Eye (tissue), 1 donor: ENCODE measurements at regions not wholly inside any gene's neighbourhood (a gene's known extent, or its start where the extent isn't known, plus 50 kb on each side); places are given as distances from the start of the nearest gene placed in this dataset.
A peak's percentile ranks its signal among the peaks of the same experiment; 100 is the strongest.

ENCODE experiments used
- DNase-seq: peaks from one replicate; pipeline ENCODE4 v3.0.0-alpha.2; 2015

GRCh38 chr13:50400035-50400726 lies 384.9 kb downstream of the KCNRG start:
- DNase-seq: no peak

- DNase-seq: peak; percentile 69
Observed at GRCh38 chr13:50401049-50401505, 385.8 kb downstream of the KCNRG start.

DNA sequence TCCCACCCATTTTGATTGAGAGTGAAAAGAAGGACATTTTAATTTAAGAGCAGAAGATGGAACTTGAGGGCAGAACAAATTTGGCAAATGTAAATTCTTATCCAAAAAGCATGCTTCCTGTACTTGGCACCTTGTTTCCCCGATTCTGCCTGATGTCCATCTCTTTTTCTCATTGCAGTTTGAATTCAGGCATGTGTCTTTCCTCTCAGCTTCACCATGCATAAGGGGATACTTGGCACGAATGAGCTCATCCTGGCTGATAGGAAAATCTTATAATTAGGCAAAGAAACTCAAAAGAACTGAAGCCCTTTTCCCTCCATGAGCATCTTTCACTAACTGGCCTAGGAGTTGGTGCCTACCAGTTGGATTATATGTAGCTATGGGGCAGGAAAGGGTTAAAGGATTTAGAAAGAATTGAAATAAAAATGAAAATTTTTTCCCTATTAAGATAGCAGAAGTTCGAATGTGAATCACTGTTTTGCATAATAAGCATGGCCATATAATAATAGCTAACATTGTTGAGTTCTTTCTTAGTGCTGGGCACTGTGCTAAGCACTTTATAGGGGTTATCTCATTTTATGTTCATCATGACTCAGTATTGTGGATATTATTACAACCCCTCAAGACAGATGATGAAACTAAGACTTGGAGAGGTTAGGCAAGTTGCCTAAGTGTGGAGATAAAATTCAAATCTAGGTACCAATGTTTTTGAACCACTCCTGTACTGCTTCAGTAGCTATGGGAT lies 386.6 kb downstream of the KCNRG start:
- DNase-seq: no peak

GRCh38 chr13:50403311-50403710 lies 388.1 kb downstream of the KCNRG start:
- no peak for DNase-seq

GRCh38 chr13:50404116-50404515 lies 388.9 kb downstream of the KCNRG start:
- DNase-seq: no peak

- DNase-seq: no peak
Observed at GRCh38 chr13:50404769-50405168, 389.5 kb downstream of the KCNRG start.

GRCh38 chr13:50406831-50407230 lies 391.6 kb downstream of the KCNRG start:
- no peak for DNase-seq

DNA sequence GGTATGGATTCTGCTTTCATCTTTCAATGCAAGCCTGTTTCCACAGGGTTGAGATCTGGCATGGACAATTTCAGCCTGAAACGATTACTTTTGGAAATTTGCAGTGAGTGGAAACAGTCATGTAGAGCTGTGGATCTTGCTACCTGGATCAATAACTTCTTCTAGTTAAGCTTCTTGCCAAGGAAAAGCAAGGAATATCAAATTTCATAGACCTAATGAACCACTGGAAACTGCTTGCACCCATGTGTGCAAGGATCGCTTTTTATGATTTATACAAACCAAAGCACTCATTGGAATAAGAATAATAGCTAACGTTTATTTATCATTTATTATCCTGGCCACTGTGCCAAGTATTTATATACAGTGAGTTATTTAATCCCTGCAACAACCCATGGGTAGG lies 392.8 kb downstream of the KCNRG start:
- DNase-seq: no peak

DNA sequence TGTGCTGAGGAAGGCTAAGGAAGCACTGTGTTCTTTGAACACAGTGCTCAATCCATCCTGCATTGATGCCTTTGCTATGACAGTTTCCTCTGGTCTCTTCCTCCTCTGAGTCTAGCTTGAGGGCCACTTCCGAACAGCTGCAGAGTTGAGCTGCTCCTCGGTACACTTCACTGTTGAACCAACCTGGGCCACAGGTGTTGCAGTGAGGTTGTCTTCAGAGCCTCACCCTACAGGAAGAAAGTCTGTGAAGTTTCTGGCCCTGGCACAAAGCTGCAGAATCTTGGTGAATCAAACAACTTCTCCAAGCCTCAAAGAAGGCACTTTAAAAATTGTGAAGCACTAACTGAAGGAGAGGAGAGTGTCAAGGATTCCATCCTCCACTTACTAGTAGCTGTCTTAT lies 394.0 kb downstream of the KCNRG start:
- no peak for DNase-seq

- DNase-seq: no peak
Observed at GRCh38 chr13:50410921-50411746, 395.9 kb downstream of the KCNRG start.

- no peak for DNase-seq
Observed at GRCh38 chr13:50412046-50412617, 396.9 kb downstream of the KCNRG start.

- no peak for DNase-seq
Observed at GRCh38 chr13:50414640-50415039, 399.4 kb downstream of the KCNRG start.

DNA sequence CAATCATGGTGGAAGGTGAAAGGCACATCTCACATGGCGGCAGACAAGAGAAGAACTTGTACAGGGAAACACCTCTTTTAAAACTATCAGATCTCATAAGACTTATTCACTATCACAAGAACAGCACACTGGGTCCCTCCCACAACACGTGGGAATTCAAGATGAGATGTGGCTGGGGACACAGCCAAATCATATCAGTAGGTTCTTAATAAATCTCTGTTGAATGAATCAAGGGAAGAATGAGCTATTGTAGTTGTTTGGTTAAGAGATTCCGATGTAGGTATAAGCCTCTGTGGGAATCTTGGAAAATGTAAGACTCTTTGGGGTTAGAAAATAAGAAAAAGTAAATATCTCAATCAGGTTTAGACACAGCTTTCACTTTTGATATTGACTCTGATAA lies 400.2 kb downstream of the KCNRG start:
- no peak for DNase-seq

- DNase-seq: no peak
Observed at GRCh38 chr13:50417597-50417996, 402.4 kb downstream of the KCNRG start.

- DNase-seq: no peak
Observed at GRCh38 chr13:50419331-50419865, 404.2 kb downstream of the KCNRG start.

GRCh38 chr13:50419896-50420295 lies 404.7 kb downstream of the KCNRG start:
- no peak for DNase-seq

DNA sequence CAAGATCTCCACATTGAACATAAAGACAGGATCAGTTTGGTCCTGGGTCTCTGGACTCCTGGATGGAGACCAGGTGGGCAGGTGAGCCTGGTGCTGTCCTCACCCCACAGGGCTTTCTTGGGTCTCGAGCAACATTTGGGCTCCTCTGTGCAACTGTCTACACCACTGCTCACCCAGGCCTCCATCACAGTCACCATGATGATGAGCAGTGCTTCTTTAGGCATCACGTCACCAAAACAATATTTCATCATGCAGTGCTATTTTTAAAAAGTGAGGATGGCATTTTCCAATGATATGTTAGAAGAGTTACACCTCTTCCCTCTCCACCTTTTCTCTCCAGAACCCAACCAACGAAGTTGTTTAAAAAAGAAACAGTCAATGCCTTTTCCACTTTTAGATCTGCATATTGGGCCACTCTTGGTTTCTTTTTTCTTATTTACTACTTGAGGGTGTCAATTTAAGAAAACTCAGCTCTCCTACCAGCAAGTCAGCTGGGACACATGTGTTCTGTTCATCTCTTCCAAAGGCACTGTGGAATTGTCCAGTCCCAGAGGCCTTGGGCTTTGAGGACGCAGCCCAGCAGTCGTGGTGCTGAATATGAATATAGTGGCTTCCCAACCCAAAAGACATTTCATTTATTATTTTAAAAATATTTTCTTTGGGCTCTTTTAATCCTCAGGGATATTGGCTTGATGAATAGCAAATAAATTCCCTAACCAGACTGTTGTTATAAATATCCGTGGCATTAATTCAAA lies 405.7 kb downstream of the KCNRG start:
- no peak for DNase-seq

GRCh38 chr13:50421473-50422130 lies 406.4 kb downstream of the KCNRG start:
- DNase-seq: no peak

- no peak for DNase-seq
Observed at GRCh38 chr13:50422181-50423148, 407.2 kb downstream of the KCNRG start.

- DNase-seq: no peak
Observed at GRCh38 chr13:50424993-50425392, 409.7 kb downstream of the KCNRG start.
